Stimulated activated CD8-positive, alpha-beta memory T cell treated with anti-CD3 and anti-CD28 coated beads, Interleukin-4, amount 100 ng/mL, for 24 hours (primary cell): ENCODE measurements at regions not wholly inside any gene's neighbourhood (a gene's known extent, or its start where the extent isn't known, plus 50 kb on each side); places are given as distances from the start of the nearest gene placed in this dataset.
"Not testable (repeated sequence)": the region's sequence is repeated elsewhere in the genome, so short reads cannot be mapped to it uniquely, and the experiment has no call there.

ENCODE experiments used
- DNase-seq: peaks from one replicate; pipeline ENCODE4 v3.0.0-alpha.2; 2020; ENCODE audit warnings: low read depth

DNA sequence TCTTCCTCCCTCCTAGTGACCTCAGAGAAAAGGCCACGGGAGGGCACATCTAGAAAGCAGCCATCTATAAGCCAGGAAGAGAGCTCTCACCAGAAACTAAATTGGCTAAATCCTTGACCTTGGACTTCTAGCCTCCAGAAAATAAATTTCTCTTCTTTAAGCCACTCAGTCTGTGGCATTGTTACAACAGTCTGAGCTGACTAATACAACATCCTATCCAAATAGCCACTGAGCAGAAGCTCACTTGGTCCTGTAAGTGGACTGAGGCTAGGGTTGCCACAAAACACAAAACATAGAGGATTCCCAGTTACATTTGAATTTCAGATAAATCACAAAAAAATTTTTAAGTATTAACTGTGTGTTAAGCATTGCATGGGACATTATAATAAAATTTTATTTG lies 383.4 kb downstream of the MLLT3 start:
- no peak for DNase-seq

DNA sequence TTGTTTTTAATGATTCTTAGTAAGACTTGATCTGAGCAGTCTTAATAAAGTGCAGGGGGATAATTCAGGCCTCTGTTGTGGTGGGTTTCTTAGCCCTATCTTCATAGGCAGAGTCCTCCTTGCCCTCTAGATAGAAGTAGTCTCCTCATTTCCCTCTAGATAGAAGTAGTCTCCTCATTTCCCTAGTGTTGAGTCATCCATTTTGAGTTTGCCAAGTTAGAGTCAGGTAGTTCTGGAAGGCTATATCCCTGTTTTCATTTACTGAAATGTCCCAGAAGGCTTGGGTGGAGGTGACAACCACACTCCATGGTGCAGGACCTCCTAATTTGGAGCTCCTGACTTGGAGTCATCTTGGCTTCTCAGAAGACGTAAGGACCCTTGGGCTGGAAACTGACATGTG lies 384.6 kb downstream of the MLLT3 start:
- DNase-seq: no peak

DNA sequence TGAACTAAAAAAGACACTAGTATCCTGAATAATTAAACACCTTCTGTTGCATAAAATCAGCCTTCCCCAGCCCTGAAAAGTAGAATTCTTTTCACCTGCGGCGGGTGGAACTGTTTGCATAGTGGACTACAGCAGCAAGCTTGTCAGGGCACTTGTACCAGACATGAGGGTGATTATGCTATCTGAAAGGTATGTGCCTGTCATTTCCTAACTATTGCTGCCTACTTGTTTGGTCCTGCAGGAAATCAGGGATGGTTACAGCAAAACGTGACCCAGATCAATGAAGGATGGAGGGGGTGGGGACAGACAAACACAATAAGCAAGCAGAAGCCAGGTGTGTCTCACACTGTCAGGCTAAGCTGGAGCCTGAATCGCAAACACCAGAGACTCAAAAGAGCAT lies 385.6 kb downstream of the MLLT3 start:
- DNase-seq: no peak

DNA sequence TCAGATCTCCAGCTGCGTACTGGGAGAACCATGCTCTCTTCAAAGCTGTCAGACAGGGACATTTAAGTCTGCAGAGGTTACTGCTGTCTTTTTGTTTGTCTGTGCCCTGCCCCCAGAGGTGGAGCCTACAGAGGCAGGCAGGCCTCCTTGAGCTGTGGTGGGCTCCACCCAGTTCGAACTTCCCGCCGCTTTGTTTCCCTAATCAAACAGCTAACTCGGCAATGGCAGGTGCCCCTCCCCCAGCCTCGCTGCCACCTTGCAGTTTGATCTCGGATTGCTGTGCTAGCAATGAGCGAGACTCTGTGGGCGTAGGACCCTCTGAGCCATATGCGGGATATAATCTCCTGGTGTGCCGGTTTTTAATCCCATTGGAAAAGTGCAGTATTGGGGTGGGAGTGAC lies 387.1 kb downstream of the MLLT3 start:
- not testable (repeated sequence) for DNase-seq

DNA sequence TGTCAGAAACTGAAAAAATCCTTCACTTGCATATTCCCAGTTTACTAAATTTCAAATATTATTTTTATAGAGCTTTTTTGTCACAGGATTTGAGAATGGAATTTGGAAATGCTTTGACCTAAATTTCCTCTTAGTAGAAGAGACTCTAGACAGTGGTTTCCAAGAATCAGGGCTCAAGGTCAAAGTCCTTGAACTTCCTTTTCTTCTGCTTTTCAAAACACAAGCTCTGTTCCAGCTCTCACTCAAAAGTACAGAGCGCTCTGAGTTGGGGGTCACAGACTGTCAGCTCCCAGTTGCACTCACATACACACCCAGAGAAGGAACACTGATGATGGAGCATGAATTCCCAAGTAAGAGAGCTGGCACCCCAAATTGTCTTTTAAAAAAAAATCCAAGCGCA lies 394.2 kb downstream of the MLLT3 start:
- DNase-seq: no peak

DNA sequence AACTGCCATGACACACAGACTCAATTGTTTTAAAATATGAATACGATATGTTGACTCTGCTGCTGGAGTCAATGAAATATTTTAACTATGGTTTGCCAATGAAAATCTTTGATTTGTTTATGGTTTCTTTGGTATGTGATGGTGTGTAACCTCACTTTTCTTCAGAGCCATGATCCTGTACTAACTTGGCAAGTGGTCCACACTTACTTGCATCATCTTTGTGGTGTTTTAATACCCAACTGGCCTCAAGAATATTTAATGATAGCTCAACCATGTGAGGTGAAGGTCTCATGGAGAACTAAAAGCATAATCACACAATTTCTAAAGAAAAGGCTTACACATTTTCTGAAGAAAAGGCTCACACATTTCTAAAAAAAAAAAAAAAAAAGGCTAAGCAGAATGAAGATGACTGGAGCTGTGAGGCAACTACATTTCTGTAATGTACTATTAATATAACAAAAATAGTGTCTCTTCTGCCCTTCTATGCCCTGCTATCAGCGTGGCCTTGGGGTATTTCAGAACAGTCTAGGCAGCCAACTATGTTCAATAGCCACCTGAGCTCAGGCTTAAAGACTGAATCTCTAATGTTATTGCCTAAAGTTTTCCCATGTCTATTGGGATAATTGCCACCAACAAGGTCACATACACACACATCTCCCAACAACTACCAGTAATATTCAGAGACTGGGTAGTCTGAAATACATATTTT lies 395.0 kb downstream of the MLLT3 start:
- DNase-seq: no peak

DNA sequence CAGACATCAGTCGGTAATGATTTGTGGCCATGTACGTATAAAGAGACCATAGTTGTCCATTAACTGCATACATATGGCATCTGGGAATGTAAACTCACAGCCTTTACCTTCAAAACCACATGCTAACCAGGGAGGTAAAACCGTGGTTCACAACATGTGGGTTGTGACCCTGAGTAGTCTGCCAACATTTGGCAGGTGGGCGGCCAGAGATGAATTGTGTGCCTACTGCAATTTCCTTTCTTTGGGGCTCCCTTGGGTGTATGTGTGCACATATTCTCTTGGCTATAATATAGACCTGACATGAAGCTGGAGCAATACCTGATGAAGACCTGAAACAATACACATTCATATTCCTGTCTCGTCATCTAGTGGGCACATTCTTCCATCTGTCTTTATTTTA lies 396.0 kb downstream of the MLLT3 start:
- DNase-seq: no peak

DNA sequence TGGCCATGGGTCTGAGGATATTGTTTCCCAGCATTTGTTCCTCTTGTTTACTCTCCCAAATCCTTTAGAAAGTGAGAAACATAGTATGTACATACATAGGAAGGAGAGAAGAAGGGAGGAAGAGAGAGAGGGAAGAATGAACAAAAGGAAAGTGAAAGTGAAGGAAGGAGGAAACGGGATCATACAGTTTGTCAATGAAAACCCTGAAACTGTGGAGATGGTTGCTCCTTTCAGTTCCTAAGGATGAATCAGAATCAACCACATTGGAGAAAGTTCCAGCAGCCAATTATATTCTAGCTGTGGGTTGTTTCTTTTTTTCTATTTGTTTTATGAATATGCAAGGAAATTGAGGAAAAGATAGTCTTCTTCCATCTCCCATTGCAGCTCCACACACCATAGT lies 396.5 kb downstream of the MLLT3 start:
- no peak for DNase-seq

DNA sequence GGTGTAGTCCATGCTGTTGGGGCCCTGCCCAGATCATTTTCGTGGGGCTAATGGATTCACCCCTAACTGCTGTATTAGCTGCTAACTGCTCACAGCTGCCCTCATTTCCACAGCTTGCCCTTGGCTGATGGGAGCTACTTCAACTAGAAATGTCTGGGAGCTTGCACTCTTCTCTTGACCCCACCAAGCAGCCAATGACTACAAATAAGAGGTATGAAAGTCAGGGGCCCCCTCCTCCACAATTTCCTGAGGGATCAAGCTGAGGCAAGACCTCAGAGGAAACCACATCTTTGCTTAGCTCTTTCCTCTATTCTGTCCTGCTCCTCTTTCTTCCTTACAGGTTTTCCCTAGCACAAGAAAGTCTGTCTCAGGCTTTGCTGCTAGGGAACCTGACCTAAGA lies 397.5 kb downstream of the MLLT3 start:
- no peak for DNase-seq

DNA sequence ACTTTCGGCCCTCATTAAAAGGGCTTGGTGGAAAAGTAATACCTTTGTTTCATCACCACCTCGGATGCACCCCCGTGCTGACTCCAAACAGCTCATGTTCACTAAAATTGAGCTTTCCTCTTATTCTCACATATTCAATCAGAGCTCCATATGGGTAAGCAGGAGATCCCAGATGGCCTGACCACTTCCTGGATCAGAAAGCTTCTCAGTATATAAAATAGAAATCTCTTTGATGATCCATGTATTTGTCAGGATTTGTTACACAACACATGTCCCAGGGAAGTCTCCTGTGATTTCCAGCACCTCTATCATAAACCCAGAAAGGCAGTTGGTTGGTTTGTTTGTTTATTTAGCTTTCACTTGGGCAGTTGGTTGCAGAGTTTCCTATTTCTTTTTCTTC lies 402.0 kb downstream of the MLLT3 start:
- no peak for DNase-seq

DNA sequence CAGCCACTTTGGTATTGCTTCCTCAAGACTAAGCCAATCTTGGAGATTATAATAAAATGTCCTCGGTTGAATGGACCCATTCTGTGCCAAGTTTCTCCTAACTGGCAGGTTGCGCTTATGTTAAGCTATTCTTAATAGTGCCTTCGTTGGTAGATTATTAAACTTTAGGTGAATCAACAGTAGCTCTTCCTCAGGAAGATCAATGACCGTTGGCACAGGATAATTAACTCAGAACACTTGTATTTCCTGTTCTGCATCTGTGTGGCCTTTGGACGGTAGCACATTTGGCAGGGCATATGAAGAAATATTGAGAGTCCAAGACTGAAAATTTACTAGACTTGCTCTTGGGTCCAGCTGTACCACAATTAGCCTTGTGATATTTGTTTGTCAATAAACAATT lies 402.9 kb downstream of the MLLT3 start:
- no peak for DNase-seq

DNA sequence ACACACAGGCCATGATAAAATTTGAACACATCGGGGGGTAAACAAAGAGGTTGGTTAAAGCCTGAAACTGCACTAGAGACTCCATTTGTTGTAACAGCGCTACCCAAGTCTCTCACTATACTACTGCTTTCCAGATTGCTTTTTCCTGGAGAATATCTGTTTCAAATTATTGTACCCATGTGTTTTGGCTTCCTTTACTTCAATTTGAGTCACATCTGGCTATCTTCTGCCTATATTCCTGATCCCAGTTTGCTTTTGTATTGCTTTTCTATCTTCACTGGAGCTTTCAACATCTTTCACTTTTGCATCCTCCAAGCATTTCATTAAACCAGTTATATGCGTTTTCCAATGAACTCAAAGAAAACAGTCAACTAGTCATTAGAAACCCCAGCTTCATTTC lies 404.7 kb downstream of the MLLT3 start:
- DNase-seq: no peak

DNA sequence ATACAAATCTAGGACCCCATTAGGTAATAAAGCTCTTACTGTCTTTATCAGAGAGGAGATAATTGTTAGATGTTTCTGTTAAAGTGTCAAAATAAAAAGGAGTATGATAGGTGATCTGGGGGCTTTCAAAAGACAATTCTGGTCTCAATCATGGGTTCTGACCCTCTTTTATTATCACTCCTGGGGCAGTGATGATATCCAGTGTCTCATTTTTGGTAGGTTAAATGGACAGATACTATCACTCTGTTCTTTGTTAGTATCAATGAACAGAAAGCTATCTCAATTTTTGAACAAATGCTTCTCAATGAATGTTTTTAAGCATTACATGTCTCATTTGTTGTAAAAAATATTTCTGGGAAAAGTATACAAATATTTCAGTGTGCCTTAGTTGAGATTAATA lies 405.9 kb downstream of the MLLT3 start:
- DNase-seq: no peak

DNA sequence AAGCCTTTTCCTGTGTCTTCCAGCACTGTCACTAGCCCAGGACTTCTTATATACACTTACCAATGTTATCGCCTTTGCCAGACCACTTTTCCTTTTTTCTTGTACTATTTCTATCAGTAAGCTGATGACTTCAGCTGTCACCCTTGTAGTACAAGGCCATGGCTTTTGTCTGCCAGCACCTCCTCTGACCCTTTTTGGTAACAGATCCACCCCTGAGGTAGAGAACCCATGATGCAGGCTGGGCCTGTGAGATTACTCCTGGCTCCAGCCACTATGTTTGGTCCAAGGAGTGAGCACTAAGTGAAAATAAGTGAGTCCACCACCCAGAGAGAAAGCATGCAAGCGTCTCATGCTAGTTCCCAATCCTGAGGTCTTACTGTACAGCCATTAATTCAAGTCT lies 406.7 kb downstream of the MLLT3 start:
- DNase-seq: no peak

DNA sequence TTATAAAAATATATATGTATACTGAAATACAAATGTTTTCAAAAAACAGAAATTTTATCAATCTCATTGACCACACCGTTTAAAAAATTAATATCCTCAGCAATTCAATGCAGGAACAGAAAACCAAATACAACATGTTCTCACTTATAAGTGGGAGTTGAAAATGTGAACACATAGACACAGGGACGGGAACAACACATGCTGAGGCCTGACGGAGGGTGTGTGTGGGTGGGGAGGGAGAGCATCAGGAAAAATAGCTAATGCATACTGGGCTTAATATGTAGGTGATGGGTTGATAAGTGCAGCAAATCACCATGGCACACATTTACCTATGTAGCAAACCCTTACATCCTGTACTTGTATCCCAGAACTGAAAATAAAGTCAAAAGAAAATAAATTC lies 409.5 kb downstream of the MLLT3 start:
- no peak for DNase-seq

DNA sequence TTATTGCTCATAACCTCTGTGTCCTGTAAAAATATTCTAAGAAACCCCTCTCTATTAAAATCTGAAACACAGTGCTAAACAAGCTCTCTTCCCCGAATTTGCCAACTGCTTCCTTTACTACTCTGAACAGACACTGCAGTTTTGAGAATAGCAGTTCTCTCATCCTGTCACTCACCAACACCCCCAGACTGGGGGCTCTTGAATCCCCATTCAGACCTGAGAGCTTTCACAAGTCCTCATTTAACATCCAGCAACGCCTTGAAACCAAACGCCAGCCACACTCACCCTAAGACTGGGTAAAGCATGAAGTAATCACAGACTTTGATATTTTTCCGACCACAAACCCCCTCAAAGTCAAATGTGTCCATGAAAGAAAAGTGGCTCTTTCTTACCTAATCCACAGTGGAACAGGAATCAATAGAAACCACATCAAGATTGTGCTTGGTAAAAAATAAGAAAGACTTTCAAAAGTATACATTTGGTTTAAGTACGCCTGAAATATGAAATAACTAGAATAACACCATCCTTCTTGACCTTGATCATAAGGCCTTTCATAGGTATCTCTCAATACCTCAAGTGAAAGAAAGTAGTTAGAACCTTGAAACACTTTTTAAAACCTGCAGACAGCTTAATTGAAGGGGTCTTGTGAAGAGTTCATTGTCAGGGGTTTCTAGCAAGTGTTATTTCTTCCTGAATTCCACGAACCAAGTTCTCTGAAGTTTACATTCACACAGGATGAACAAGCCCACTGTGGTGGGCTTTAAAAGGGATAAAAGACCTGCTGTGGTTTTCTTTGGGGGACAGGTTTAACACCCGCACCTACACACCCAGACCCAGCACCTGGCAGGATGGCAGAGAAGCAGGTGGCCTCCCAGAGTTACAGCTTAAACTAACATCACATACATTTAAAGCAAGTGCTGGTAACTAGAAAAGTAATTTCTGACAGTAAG lies 412.6 kb downstream of the MLLT3 start:
- DNase-seq: peak; percentile 47

DNA sequence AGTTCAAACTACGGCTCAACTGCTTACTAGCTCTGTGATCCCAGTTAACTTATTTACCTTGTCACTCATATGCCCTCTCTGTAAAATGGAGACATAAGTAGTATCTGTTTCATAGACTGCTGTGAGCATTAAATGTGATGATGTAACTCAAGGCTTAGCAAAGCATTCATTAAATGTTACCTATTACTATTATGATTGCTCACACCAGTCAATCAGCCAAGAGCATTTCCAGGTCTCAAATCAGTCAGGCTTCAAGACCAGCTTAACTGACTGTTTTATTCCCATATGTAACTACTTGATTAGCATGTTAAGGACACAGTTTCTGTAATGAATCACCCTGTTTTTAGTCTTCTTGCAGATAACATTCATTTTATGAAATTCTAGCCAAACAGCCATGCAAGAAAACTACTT lies 413.3 kb downstream of the MLLT3 start:
- DNase-seq: no peak

DNA sequence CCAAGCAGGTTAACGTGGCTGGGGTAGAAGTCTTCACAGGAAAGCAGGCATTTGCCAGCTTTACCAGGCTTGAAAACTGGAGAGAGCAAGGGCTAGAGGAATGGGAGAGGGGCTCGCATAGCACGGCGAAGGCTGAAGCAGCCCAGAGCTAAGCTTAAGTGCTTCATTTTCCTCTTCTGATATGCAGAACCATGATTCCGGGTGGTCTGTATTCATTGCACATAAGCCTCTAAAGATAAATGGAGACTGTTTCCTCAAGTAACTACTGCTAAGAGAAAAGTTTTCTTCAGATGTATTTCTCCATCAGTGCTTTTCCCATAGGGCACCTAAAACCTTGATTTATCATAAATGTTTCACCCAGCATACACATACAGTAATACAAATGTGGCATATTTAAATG lies 414.1 kb downstream of the MLLT3 start:
- DNase-seq: no peak

DNA sequence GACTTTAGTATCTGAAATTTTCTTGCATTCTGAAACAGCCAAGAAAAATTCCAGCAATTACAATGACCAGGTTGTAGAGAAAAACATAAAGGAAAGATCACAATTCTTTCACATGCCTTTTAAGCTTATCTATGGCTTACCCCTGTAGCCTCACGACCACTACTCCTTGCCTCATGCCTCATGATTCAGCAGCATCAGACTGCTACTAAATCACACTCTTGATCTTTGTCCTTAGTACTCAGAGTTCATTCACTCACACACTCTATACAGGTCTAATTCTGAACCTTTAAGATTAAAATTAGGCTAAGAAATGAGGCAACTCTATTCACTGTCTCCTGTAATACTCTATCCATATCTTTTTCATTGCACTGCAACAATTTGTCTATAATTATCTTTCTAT lies 415.1 kb downstream of the MLLT3 start:
- no peak for DNase-seq

DNA sequence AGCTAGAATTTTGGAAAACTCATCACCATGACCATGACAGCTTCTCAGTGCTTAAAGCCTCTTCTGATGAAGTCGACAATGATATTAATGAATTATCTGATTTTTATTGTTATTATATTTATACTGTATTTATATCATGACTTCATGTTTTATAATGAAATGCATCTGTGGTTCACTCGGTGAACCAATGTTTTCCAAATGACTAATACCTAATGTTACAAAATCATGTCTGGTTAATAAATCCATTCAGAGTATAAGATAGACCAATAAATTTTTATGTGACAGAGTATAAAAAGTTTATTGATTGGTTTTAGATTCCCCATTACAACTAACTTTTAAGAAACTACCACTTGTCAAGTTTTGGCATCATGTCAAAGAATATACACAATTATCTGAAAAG lies 416.5 kb downstream of the MLLT3 start:
- no peak for DNase-seq

DNA sequence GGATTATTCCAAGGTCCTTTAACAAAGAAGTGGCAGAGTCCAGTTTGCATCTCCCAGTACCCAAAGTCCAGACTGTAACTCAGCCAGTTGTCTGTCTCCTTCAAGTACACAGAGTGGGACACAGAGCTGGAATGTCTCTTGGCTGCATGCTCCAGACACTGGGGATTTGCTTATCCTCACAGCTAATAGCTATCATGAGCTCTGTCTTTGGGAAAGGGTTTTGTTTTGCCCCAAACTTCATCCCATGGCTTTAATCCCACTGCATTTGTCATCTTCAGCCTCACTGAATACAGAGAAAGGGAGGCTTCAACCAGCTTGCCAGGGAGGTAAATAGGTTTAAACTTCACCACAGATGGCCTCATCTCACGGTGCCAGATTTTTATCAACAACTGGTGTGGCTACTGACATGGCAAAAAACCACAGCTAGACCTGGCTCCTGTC lies 412.2 kb upstream of the SLC24A2 start:
- no peak for DNase-seq

DNA sequence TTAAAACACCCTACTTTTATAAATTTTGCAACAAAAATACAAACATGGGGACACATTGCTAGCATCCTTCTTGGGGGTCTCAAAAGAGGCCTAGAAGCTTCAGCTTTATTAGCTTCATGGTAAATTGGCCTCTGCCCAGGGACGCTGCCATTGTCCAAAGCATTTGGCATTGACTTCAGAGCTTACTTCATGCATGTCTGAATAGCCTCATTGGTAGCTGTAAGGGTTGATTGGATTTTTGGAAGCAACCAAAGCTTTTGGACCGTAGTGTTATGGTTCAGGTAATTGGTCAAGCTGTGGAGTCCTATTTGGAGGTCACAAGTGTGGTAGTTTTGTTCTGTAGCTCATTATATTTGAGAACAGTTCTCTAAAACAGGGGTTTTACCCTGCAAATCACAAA lies 411.7 kb upstream of the SLC24A2 start:
- no peak for DNase-seq

DNA sequence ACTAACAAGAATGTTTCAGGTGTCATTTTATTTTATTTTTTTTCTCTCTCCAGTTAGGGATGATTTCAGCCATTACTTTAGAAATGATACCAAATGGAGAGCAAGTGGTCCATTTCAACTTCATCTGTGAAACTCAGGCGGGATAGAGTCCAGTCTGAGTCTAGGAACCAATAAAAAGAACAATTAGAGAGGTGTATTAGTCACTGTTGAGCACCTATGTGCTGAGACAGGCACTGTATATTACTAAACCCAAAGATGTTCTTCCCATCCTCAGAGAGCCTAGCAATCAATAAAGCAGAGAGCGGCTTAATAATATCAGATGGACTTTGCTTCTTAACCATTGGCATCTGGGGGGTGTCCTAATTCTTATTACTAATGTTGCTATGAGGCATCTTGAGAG lies 410.3 kb upstream of the SLC24A2 start:
- no peak for DNase-seq
